H4 (cell line): ENCODE measurements at regions not wholly inside any gene's neighbourhood (a gene's known extent, or its start where the extent isn't known, plus 50 kb on each side); places are given as distances from the start of the nearest gene placed in this dataset.

Source experiments
- DNase-seq: peaks from one replicate; pipeline ENCODE4 v3.0.0-alpha.2; 2015; ENCODE audit warnings: low spot score

- no peak for DNase-seq
These were observed 68.2 kb upstream of the S1PR3 start for GRCh38 chr9:88923092-88923491.

GRCh38 chr9:88923653-88924288, 67.5 kb upstream of the S1PR3 start:
- DNase-seq: peak; percentile 42

GRCh38 chr9:88925481-88925880, 65.8 kb upstream of the S1PR3 start:
- DNase-seq: no peak

GRCh38 chr9:88926781-88927505, 64.3 kb upstream of the S1PR3 start:
- no peak for DNase-seq

- DNase-seq: no peak
These were observed 63.8 kb upstream of the S1PR3 start for GRCh38 chr9:88927510-88927909.

GRCh38 chr9:88930716-88931115, 60.6 kb upstream of the S1PR3 start:
- no peak for DNase-seq

GRCh38 chr9:88932766-88933165, 58.5 kb upstream of the S1PR3 start:
- DNase-seq: no peak

- DNase-seq: no peak
These were observed 57.5 kb upstream of the S1PR3 start for GRCh38 chr9:88933607-88934379.

GRCh38 chr9:88934876-88935535, 56.3 kb upstream of the S1PR3 start:
- DNase-seq: no peak

- no peak for DNase-seq
These were observed 55.1 kb upstream of the S1PR3 start for GRCh38 chr9:88936132-88936531.

- DNase-seq: no peak
These were observed 54.6 kb upstream of the S1PR3 start for GRCh38 chr9:88936668-88937067.

GRCh38 chr9:88937248-88937647, 54.0 kb upstream of the S1PR3 start:
- DNase-seq: no peak

- DNase-seq: no peak
These were observed 53.1 kb upstream of the S1PR3 start for GRCh38 chr9:88938189-88938588.
